HepG2 (cell line): ENCODE measurements at regions not wholly inside any gene's neighbourhood (a gene's known extent, or its start where the extent isn't known, plus 50 kb on each side); places are given as distances from the start of the nearest gene placed in this dataset.

Experiments used
- AHDC1 ChIP-seq: sonication (generic); formaldehyde crosslinking; IDR thresholded peaks from 2 replicates; pipeline ENCODE4 v1.5.1; 2020; ENCODE audit warnings: mild to moderate bottlenecking, missing genetic modification reagents, borderline replicate concordance
- IRX3 ChIP-seq: sonication (generic); formaldehyde crosslinking; IDR thresholded peaks from 2 replicates; pipeline ENCODE4 v1.8.1; 2023; ENCODE audit warnings: mild to moderate bottlenecking, low read depth, missing genetic modification reagents, borderline replicate concordance
- LBX2 ChIP-seq: sonication (generic); formaldehyde crosslinking; IDR thresholded peaks from 2 replicates; pipeline ENCODE4 v1.5.0; 2020; ENCODE audit warnings: missing genetic modification reagents, mild to moderate bottlenecking, borderline replicate concordance
- LCORL ChIP-seq, 2 experiments: fragments of 450-650 bp in 1 of 2; sonication (generic) in 1 of 2; formaldehyde crosslinking in 1 of 2; IDR thresholded peaks; 2 replicates each; pipeline versions ENCODE4 v1.5.0 to v1.6.1; 2017 to 2020; ENCODE audit warnings: antibody characterized with exemption in 1 of 2, missing genetic modification reagents in 1 of 2
- MYC ChIP-seq: sonication (generic); formaldehyde crosslinking; IDR thresholded peaks from 2 replicates; pipeline ENCODE4 v1.9.0; 2021; ENCODE audit warnings: missing genetic modification reagents, borderline replicate concordance
- PITX1 ChIP-seq: sonication (generic); formaldehyde crosslinking; IDR thresholded peaks from 2 replicates; pipeline ENCODE4 v1.5.1; 2020; ENCODE audit warnings: mild to moderate bottlenecking, missing genetic modification reagents
- POGK ChIP-seq: sonication (generic); formaldehyde crosslinking; conservative IDR thresholded peaks from 2 replicates; pipeline ENCODE4 v1.8.0; 2022; ENCODE audit warnings: mild to moderate bottlenecking, moderate library complexity, missing genetic modification reagents
- TIGD3 ChIP-seq: sonication (generic); formaldehyde crosslinking; IDR thresholded peaks from 2 replicates; pipeline ENCODE4 v1.5.1; 2020; ENCODE audit warnings: mild to moderate bottlenecking, missing genetic modification reagents, borderline replicate concordance
- ZGPAT ChIP-seq: IDR thresholded peaks from 2 replicates; pipeline ENCODE4 v1.6.1; 2016; ENCODE audit warnings: mild to moderate bottlenecking
- ZNF253 ChIP-seq: sonication (generic); formaldehyde crosslinking; IDR thresholded peaks from 2 replicates; pipeline ENCODE4 v1.8.0; 2022; ENCODE audit warnings: mild to moderate bottlenecking, missing genetic modification reagents, borderline replicate concordance
- ZNF331 ChIP-seq: sonication (generic); formaldehyde crosslinking; IDR thresholded peaks from 2 replicates; pipeline ENCODE4 v1.4.0; 2020; ENCODE audit warnings: missing genetic modification reagents
- ZNF414 ChIP-seq: sonication (generic); formaldehyde crosslinking; IDR thresholded peaks from 2 replicates; pipeline ENCODE4 v1.5.0; 2020; ENCODE audit warnings: missing genetic modification reagents
- ZNF710 ChIP-seq: sonication (generic); formaldehyde crosslinking; IDR thresholded peaks from 2 replicates; pipeline ENCODE4 v1.5.0; 2020; ENCODE audit warnings: mild to moderate bottlenecking, missing genetic modification reagents, borderline replicate concordance

- peak; percentile 45; the same call in 1 of the 2 replicates for TF ChIP-seq POGK (CRISPR knock-in tag)
- TF ChIP-seq LBX2: no peak
- peak; percentile 82 for TF ChIP-seq ZGPAT (CRISPR knock-in tag)
- TF ChIP-seq LCORL (IDR thresholded peaks at IDR 0.05): no peak
- TF ChIP-seq LCORL (CRISPR knock-in tag; IDR thresholded peaks at IDR 0.05): peak; percentile 89
- 0 out of 2 replicates have a peak, but pooled peaks have one; percentile 20 for TF ChIP-seq MYC (CRISPR knock-in tag)
- peak; percentile 44; the same call in 1 of the 2 replicates for TF ChIP-seq ZNF414 (CRISPR knock-in tag)
- TF ChIP-seq IRX3 (CRISPR knock-in tag): peak; percentile 41; the same call in 1 of the 2 replicates
- TF ChIP-seq ZNF710 (CRISPR knock-in tag): peak; percentile 97
- TF ChIP-seq TIGD3 (CRISPR knock-in tag): no peak
- peak; percentile 96 for TF ChIP-seq ZNF331 (CRISPR knock-in tag)
- no peak for TF ChIP-seq ZNF253 (CRISPR knock-in tag)
- peak; percentile 42; the same call in 1 of the 2 replicates for TF ChIP-seq AHDC1 (CRISPR knock-in tag)
- TF ChIP-seq PITX1 (CRISPR knock-in tag): peak; percentile 89
These were observed 200.7 kb downstream of the BCAS1 start (continued) for GRCh38 chr20:53869466-53870258.
